HFFc6 (cell line): ENCODE measurements at regions not wholly inside any gene's neighbourhood (a gene's known extent, or its start where the extent isn't known, plus 50 kb on each side); places are given as distances from the start of the nearest gene placed in this dataset.
"Not testable (repeated sequence)": the region's sequence is repeated elsewhere in the genome, so short reads cannot be mapped to it uniquely, and the experiment has no call there.

Experiments
- DNase-seq: peaks from one replicate; pipeline ENCODE4 v3.0.0-alpha.2; 2018
- H3K27ac Mint-ChIP-seq: 2 replicates; pipeline ENCODE4 v1.8.0; 2020; ENCODE audit warnings: mild to moderate bottlenecking, mixed read lengths
- H3K27me3 Mint-ChIP-seq: 2 replicates; pipeline ENCODE4 v1.8.0; 2021; ENCODE audit warnings: mild to moderate bottlenecking, moderate library complexity, mixed read lengths; ENCODE audit not compliant: insufficient read depth
- H3K36me3 Mint-ChIP-seq: 2 replicates; pipeline ENCODE4 v1.8.0; 2021; ENCODE audit warnings: low read depth, mixed read lengths
- H3K4me1 Mint-ChIP-seq: 2 replicates; pipeline ENCODE4 v1.8.0; 2020; ENCODE audit warnings: low read depth, mixed read lengths
- H3K4me3 Mint-ChIP-seq: 2 replicates; pipeline ENCODE4 v1.8.0; 2020; ENCODE audit warnings: mild to moderate bottlenecking, moderate library complexity, mixed read lengths
- H3K9me3 Mint-ChIP-seq: 2 replicates; pipeline ENCODE4 v1.8.0; 2020; ENCODE audit warnings: mild to moderate bottlenecking, mixed read lengths
- TF ChIP-seq, protein P1 (sequence below): fragments of 200-600 bp; sonication (generic); IDR thresholded peaks from 2 replicates; pipeline ENCODE4 v1.5.0; 2021; ENCODE audit warnings: antibody characterized with exemption, mild to moderate bottlenecking

DNA sequence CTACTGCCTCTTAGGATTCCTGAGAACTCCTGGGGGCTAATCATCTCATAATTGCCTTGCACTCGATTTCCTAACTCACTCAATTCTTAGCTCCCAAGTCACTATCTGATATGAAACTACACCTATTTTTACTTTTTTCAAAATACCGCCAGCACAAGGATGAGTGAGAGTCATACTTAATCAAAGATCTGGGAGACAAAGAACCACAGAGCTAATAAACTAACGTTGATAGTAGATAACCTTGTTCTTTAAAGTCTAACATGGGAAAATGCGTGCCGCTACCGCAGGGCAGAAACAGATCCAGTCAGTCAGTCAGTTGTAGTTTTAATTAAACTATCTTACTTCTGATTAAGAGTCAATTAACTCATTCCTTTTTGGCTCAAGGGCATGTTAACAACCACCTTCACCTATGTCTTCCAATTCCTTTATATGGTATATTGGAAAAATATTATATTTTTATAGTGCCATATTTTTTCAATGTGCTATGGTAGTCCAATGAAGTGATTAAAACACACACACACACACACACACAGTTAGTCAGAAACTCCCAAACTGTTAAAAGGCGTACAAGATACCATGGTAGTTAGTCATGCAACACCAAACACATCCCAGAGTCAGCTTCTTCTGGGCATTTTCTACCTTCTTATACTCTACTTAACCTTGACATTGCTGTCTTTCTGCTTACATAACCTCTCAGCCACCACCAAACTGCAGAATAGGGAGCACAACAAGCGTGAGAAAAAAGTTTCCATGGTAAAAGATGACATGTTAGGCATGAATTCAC, 114.0 kb downstream of the KLHL28 start:
- no peaks in the 10 kb centered on the region for H3K9me3 Mint-ChIP-seq
- TF ChIP-seq, protein P1, sequence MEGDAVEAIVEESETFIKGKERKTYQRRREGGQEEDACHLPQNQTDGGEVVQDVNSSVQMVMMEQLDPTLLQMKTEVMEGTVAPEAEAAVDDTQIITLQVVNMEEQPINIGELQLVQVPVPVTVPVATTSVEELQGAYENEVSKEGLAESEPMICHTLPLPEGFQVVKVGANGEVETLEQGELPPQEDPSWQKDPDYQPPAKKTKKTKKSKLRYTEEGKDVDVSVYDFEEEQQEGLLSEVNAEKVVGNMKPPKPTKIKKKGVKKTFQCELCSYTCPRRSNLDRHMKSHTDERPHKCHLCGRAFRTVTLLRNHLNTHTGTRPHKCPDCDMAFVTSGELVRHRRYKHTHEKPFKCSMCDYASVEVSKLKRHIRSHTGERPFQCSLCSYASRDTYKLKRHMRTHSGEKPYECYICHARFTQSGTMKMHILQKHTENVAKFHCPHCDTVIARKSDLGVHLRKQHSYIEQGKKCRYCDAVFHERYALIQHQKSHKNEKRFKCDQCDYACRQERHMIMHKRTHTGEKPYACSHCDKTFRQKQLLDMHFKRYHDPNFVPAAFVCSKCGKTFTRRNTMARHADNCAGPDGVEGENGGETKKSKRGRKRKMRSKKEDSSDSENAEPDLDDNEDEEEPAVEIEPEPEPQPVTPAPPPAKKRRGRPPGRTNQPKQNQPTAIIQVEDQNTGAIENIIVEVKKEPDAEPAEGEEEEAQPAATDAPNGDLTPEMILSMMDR = no peak
- peak; percentile 6 for DNase-seq
- H3K4me1 Mint-ChIP-seq = no peaks in the 10 kb centered on the region; the same call in 1 of the 2 replicates
- no peaks in the 10 kb centered on the region for H3K36me3 Mint-ChIP-seq
- peaks cover 4% of the 10 kb centered on the region for H3K27me3 Mint-ChIP-seq
- H3K4me3 Mint-ChIP-seq = no peak overlapping the region
- no peak overlapping the region for H3K27ac Mint-ChIP-seq

DNA sequence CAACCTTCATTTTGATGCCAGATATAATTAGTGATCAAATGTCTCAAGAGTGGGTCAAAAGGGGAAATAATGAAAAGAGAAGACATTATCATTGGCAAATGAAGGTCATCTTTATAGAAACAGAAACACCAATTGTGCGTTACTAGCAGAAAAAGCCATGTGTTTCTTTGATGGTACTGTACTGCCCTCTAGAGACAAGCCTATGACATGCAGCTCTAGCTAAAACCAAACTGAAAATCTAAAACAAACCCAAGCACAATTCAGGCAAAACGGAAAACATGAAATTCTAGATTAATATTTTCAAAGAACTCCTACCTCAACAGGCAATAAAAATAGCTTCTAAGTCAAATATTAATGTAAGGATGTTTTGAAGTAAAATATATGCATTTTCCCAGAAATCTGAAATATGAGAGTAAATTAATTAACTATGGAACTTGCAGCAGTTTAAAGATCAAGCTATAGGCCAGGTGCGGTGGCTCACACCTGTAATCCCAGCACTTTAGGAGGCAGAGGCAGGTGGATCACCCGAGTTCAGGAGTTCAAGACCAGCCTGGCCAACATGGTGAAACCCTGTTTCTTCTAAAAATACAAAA, 115.4 kb downstream of the KLHL28 start:
- Mint-ChIP-seq H3K4me3 (no peak overlapping the region), H3K9me3 (no peaks in the 10 kb centered on the region), H3K36me3 (no peaks in the 10 kb centered on the region), H3K4me1 (no peaks in the 10 kb centered on the region; the same call in 1 of the 2 replicates), H3K27me3 (peaks cover 4% of the 10 kb centered on the region), H3K27ac (no peak overlapping the region)
- DNase-seq = peak; percentile 44
- TF ChIP-seq, protein P1 = peak; percentile 86

DNA sequence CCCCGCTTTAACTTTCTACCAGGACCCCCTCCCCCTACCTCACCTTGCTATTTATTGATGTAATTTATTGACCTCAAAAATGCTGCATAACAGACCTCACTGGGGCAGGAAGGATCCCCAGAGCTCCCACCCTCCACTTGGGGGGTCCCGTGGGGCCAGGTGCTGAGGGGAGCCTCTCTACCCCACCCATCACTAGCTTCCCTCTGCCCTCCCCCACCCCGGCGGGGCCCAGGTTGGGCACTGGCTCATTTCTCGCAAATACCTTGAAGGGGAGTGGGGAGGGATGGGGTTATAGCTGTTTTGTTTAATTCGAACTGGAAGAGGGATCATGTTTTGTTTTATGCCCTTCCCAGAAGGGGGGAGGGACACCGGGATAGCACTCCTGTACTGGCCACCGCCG, 125.8 kb downstream of the KLHL28 start:
- H3K4me1 Mint-ChIP-seq = peaks cover 15% of the 10 kb centered on the region
- not testable (repeated sequence) for H3K27ac Mint-ChIP-seq, H3K4me3 Mint-ChIP-seq, DNase-seq, H3K36me3 Mint-ChIP-seq, H3K27me3 Mint-ChIP-seq, H3K9me3 Mint-ChIP-seq

DNA sequence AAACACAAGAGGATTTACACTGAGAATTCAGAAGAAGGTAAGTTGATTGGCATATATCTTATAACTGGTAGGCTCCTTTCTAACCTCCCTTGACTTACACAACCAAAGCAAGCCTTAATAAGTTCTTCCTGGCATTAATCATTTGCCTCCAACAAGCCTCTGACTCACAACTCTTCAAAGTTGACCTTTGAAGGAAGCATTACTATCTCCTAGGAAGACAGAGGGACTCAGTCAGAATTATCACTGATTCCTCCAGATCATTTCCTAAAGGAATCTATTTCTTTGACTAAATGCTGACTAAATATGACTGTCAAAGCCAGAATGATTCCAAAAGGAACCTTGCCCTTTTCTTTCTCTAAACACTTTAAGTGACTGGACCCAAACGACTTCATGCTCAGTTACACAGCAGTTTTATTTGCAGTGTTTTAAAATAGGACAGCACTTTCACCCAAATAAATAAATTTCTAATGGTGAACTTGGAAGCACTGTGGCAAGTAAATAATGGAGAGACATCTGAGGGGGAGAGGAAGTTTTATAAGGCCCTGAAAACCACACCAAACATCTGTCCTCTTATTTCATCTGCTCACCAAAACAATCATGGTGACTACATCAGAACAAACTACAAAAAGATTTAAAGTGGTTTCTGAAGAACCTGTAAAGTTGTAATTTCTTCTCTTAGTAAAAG, 128.2 kb downstream of the KLHL28 start:
- Mint-ChIP-seq H3K27me3 (0 out of 2 replicates have a peak, but pooled peaks cover 2% of the 10 kb centered on the region), H3K27ac (no peak overlapping the region), H3K9me3 (no peaks in the 10 kb centered on the region; the same call in 1 of the 2 replicates), H3K4me1 (peaks cover 15% of the 10 kb centered on the region), H3K36me3 (no peaks in the 10 kb centered on the region), H3K4me3 (no peak overlapping the region)
- peak; percentile 1 for DNase-seq
- TF ChIP-seq, protein P1 = no peak

DNA sequence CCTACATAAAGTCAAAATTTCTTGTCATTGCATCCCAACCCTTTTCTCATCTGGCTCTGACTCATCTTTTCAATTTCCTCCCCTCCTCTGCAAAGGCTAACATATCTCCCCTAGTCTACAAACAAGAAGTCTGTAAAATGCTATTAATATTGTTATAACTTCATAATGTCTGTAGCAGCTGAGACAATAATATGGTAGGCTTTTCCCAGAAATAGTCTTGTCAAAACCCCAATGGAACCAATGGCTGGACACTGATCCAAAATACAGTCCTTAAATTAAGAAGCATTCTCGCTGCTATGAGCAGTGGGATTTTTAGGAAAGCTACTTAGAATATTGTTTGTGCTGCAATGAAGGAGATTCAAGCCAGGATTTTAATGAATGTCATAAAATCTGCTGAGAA, 131.4 kb downstream of the KLHL28 start:
- TF ChIP-seq, protein P1 = no peak
- Mint-ChIP-seq H3K27ac (no peak overlapping the region), H3K4me1 (peaks cover 15% of the 10 kb centered on the region), H3K36me3 (no peaks in the 10 kb centered on the region), H3K9me3 (no peaks in the 10 kb centered on the region; the same call in 1 of the 2 replicates), H3K27me3 (no peaks in the 10 kb centered on the region), H3K4me3 (no peak overlapping the region)
- no peak for DNase-seq

GRCh38 chr14:44829021-44829420, 132.7 kb downstream of the KLHL28 start:
- no peak overlapping the region for H3K27ac Mint-ChIP-seq
- no peak overlapping the region for H3K4me3 Mint-ChIP-seq
- DNase-seq = no peak
- no peaks in the 10 kb centered on the region for H3K27me3 Mint-ChIP-seq
- TF ChIP-seq, protein P1 = no peak
- H3K9me3 Mint-ChIP-seq = peaks cover 6% of the 10 kb centered on the region; the same call in 1 of the 2 replicates
- H3K36me3 Mint-ChIP-seq = no peaks in the 10 kb centered on the region
- H3K4me1 Mint-ChIP-seq = peaks cover 10% of the 10 kb centered on the region
